ENCODE measurements at regions not wholly inside any gene's neighbourhood (a gene's known extent, or its start where the extent isn't known, plus 50 kb on each side); places are given as distances from the start of the nearest gene placed in this dataset.

DNA sequence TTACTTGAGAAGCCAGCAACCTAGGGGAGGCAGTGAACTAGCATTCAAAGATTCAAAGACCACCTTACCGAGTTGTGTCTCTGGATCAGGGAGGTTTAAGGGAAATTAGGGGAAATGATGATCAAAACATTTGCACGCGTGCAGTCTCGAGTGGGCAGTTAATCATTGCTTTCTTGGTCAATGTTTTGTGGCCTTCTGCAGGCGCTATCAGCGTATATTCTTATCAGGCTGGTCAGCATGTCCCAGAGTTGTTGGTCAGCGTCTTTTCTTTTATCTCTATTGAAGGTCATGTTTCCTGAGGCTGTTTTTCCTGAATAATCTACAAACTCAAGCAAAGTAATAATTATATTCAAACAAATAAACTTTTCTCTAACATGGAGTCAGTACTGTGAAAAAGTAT is 84.0 kb upstream of the ZNF81 start:
- no peak overlapping the region for H2AFZ ChIP-seq (ENCODE audit: low read depth)
- H3F3A ChIP-seq (replicated peaks; ENCODE audit: insufficient read depth) = no peaks in the 10 kb centered on the region
- WGBS (ENCODE audit: low lambda C conversion rate) = 25% methylated on average over 7 of the region's 7 CpGs
- peaks cover 9% of the 10 kb centered on the region; the same call in 1 of the 2 replicates for H3K27me3 ChIP-seq (ENCODE audit: insufficient read depth)
- no peaks in the 10 kb centered on the region for H3K79me2 ChIP-seq (ENCODE audit: insufficient read depth)
- POLR2A ChIA-PET = no interaction called here
- CTCF ChIA-PET = interaction anchor here (1.0 kb wide), 1 partner anchor 108 kb away, joined by 3 read pairs; no protein-coding TSS in a partner anchor
- H3K4me2 ChIP-seq = no peak overlapping the region
- no peaks in the 10 kb centered on the region for H3K9me3 ChIP-seq
- H3K9me2 ChIP-seq = no peaks in the 10 kb centered on the region
- TF ChIP-seq SMC3 (IDR thresholded peaks at IDR 0.05; ENCODE audit: low read depth, low read length) (no peak), ELF1 (IDR thresholded peaks at IDR 0.05) (no peak), TCF12 (IDR thresholded peaks at IDR 0.05) (no peak), FOXM1 (IDR thresholded peaks at IDR 0.05; ENCODE audit: low read depth) (no peak), RAD21 (IDR thresholded peaks at IDR 0.05; ENCODE audit: low read length) (no peak)
- TF ChIP-seq, protein P1, sequence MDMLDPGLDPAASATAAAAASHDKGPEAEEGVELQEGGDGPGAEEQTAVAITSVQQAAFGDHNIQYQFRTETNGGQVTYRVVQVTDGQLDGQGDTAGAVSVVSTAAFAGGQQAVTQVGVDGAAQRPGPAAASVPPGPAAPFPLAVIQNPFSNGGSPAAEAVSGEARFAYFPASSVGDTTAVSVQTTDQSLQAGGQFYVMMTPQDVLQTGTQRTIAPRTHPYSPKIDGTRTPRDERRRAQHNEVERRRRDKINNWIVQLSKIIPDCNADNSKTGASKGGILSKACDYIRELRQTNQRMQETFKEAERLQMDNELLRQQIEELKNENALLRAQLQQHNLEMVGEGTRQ (IDR thresholded peaks at IDR 0.05; ENCODE audit: borderline replicate concordance, low read depth, low read length) = no peak
- H4K20me1 ChIP-seq (ENCODE audit: insufficient read depth) = no peaks in the 10 kb centered on the region
- H3K9ac ChIP-seq = no peak overlapping the region
- H3K27ac ChIP-seq (ENCODE audit: low read depth in 2 of 2, low read length in 1 of 2) = no peak overlapping the region
- H3K36me3 ChIP-seq (replicated peaks in 1 of 2; ENCODE audit: control insufficient read depth in 1 of 2, insufficient read depth in 2 of 2, low read length in 1 of 2) = no peaks in the 10 kb centered on the region
- H3K4me1 ChIP-seq (ENCODE audit: control insufficient read depth in 1 of 2, insufficient read depth in 2 of 2, low read depth in 1 of 2, low read length in 1 of 2) = no peaks in the 10 kb centered on the region
- no peak overlapping the region for H3K4me3 ChIP-seq (ENCODE audit: low read depth in 2 of 2, low read length in 1 of 2)
- DNase-seq = no peak

DNA sequence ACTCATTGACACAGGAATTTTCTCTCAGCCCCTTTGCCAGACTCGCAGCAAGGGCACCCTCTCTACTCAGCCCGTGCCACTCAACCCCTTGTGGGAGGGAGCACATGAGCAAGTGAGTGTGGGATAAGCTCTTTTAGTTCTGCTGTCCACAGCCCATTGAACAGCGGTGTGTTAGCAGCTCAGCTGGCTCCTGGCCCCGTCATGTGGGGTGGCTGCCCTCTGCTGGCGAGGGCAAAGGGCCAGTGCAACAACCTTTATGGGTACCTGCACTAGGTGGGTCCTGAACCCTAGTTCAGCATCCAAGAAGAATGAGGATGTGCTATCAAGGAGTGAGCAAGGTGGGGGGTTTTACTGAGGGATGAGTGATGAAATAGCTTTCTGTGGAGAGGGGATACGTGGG is 85.0 kb upstream of the ZNF81 start:
- no peaks in the 10 kb centered on the region for H3K4me1 ChIP-seq (ENCODE audit: control insufficient read depth in 1 of 2, insufficient read depth in 2 of 2, low read depth in 1 of 2, low read length in 1 of 2)
- H3K27ac ChIP-seq (ENCODE audit: low read depth in 2 of 2, low read length in 1 of 2) = no peak overlapping the region
- no peak overlapping the region for H2AFZ ChIP-seq (ENCODE audit: low read depth)
- TF ChIP-seq RAD21 (IDR thresholded peaks at IDR 0.05; ENCODE audit: low read length) (peak; percentile 33), GATA2 (CRISPR knock-in tag; IDR thresholded peaks at IDR 0.05) (no peak)
- TF ChIP-seq, protein P2, sequence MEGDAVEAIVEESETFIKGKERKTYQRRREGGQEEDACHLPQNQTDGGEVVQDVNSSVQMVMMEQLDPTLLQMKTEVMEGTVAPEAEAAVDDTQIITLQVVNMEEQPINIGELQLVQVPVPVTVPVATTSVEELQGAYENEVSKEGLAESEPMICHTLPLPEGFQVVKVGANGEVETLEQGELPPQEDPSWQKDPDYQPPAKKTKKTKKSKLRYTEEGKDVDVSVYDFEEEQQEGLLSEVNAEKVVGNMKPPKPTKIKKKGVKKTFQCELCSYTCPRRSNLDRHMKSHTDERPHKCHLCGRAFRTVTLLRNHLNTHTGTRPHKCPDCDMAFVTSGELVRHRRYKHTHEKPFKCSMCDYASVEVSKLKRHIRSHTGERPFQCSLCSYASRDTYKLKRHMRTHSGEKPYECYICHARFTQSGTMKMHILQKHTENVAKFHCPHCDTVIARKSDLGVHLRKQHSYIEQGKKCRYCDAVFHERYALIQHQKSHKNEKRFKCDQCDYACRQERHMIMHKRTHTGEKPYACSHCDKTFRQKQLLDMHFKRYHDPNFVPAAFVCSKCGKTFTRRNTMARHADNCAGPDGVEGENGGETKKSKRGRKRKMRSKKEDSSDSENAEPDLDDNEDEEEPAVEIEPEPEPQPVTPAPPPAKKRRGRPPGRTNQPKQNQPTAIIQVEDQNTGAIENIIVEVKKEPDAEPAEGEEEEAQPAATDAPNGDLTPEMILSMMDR (IDR thresholded peaks at IDR 0.05) = peak; percentile 38; the same call in 1 of the 2 replicates
- H3K27me3 ChIP-seq (ENCODE audit: insufficient read depth) = peaks cover 11% of the 10 kb centered on the region; the same call in 1 of the 2 replicates
- H3K79me2 ChIP-seq (ENCODE audit: insufficient read depth) = no peaks in the 10 kb centered on the region
- ChIA-PET POLR2A (no interaction called here), CTCF (interaction anchor here (1.0 kb wide), 1 partner anchor 107 kb away, joined by 3 read pairs; no protein-coding TSS in a partner anchor)
- no peaks in the 10 kb centered on the region for H3K9me3 ChIP-seq
- no peaks in the 10 kb centered on the region for H3F3A ChIP-seq (replicated peaks; ENCODE audit: insufficient read depth)
- no peaks in the 10 kb centered on the region for H4K20me1 ChIP-seq (ENCODE audit: insufficient read depth)
- no peak overlapping the region for H3K9ac ChIP-seq
- WGBS (ENCODE audit: low lambda C conversion rate) = 4% methylated on average over 5 of the region's 6 CpGs
- H3K4me3 ChIP-seq (ENCODE audit: low read depth in 2 of 2, low read length in 1 of 2) = no peak overlapping the region; a peak in 1 of 4 replicates
- no peaks in the 10 kb centered on the region for H3K36me3 ChIP-seq (replicated peaks in 1 of 2; ENCODE audit: control insufficient read depth in 1 of 2, insufficient read depth in 2 of 2, low read length in 1 of 2)
- H3K4me2 ChIP-seq = no peak overlapping the region
- no peaks in the 10 kb centered on the region for H3K9me2 ChIP-seq
- no peak for DNase-seq
